OCI-LY1 (cell line): ENCODE measurements at regions not wholly inside any gene's neighbourhood (a gene's known extent, or its start where the extent isn't known, plus 50 kb on each side); places are given as distances from the start of the nearest gene placed in this dataset.

Experiments used
- H2AFZ ChIP-seq: fragments of 200-600 bp; sonication (generic), shearing (Covaris generic); 2 replicates; pipeline ENCODE4 v1.6.0; 2014; ENCODE audit warnings: antibody characterized with exemption, mild to moderate bottlenecking, low read length
- H3F3A ChIP-seq: fragments of 200-600 bp; sonication (generic), shearing (Covaris generic); 2 replicates; pipeline ENCODE4 v1.6.0; 2014; ENCODE audit warnings: mild to moderate bottlenecking, antibody characterized with exemption, low read length, moderate library complexity; ENCODE audit not compliant: insufficient read depth
- H3K27ac ChIP-seq: fragments of 200-600 bp; sonication (generic); 2 replicates; pipeline ENCODE4 v1.5.1; 2014; ENCODE audit warnings: low read length, mixed run types, mild to moderate bottlenecking, low read depth; ENCODE audit not compliant: poor library complexity, severe bottlenecking
- H3K27me3 ChIP-seq: fragments of 200-600 bp; sonication (generic); 2 replicates; pipeline ENCODE4 v1.6.0; 2014; ENCODE audit warnings: antibody characterized with exemption, mild to moderate bottlenecking, low read length, moderate library complexity; ENCODE audit not compliant: insufficient read depth
- H3K36me3 ChIP-seq: fragments of 200-600 bp; sonication (generic); 2 replicates; pipeline ENCODE4 v1.6.1; 2014; ENCODE audit warnings: mild to moderate bottlenecking, antibody characterized with exemption, low read length, moderate library complexity, mixed read lengths; ENCODE audit not compliant: insufficient read depth
- H3K4me1 ChIP-seq: fragments of 200-600 bp; sonication (generic); 2 replicates; pipeline ENCODE4 v1.5.1; 2014; ENCODE audit warnings: mild to moderate bottlenecking, low read length, moderate library complexity; ENCODE audit not compliant: insufficient read depth, severe bottlenecking
- H3K4me2 ChIP-seq: fragments of 200-600 bp; sonication (generic), shearing (Covaris generic); 2 replicates; pipeline ENCODE4 v1.6.1; 2014; ENCODE audit warnings: low read length
- H3K4me3 ChIP-seq: fragments of 200-600 bp; sonication (generic); 2 replicates; pipeline ENCODE4 v1.5.1; 2014; ENCODE audit warnings: low read length, low read depth, mild to moderate bottlenecking, mixed read lengths; ENCODE audit not compliant: poor library complexity, severe bottlenecking
- H3K79me2 ChIP-seq: fragments of 200-600 bp; shearing (Covaris generic); 2 replicates; pipeline ENCODE4 v1.6.1; 2016; ENCODE audit warnings: mixed run types, low read length, mixed read lengths; ENCODE audit not compliant: insufficient read depth
- H3K9ac ChIP-seq: fragments of 200-600 bp; sonication (generic), shearing (Covaris generic); 2 replicates; pipeline ENCODE4 v1.6.1; 2014; ENCODE audit warnings: mild to moderate bottlenecking, low read length, mixed read lengths
- H3K9me2 ChIP-seq: fragments of 200-600 bp; sonication (generic), shearing (Covaris generic); 2 replicates; pipeline ENCODE4 v1.6.1; 2014; ENCODE audit warnings: low read depth, mild to moderate bottlenecking, low read length, mixed read lengths
- H3K9me3 ChIP-seq: fragments of 200-600 bp; shearing (Covaris generic); 2 replicates; pipeline ENCODE4 v1.6.1; 2014; ENCODE audit warnings: low read length, mixed read lengths
- H4K20me1 ChIP-seq: fragments of 200-600 bp; sonication (generic), shearing (Covaris generic); 2 replicates; pipeline ENCODE4 v1.6.0; 2016; ENCODE audit warnings: mild to moderate bottlenecking, low read length; ENCODE audit not compliant: insufficient read depth
- EZH2 ChIP-seq: fragments of 200-600 bp; sonication (generic), shearing (Covaris generic); IDR thresholded peaks from 2 replicates; pipeline ENCODE4 v1.8.0; 2017; ENCODE audit warnings: borderline replicate concordance, mixed run types, mild to moderate bottlenecking, antibody characterized with exemption, low read length, moderate library complexity, mixed read lengths
- TF ChIP-seq, protein P1 (sequence below): fragments of 200-600 bp; sonication (generic), shearing (Covaris generic); IDR thresholded peaks from 2 replicates; pipeline ENCODE4 v1.5.1; 2017; ENCODE audit warnings: mild to moderate bottlenecking, antibody characterized with exemption, low read length, moderate library complexity, mixed read lengths

- no peak overlapping the region for H3K27ac ChIP-seq
- no peaks in the 10 kb centered on the region for H3K36me3 ChIP-seq
- H3K9me3 ChIP-seq = no peaks in the 10 kb centered on the region
- no peak overlapping the region for H3K4me2 ChIP-seq
- no peaks in the 10 kb centered on the region for H3K9me2 ChIP-seq
- H2AFZ ChIP-seq = no peak overlapping the region
- no peak for TF ChIP-seq EZH2
- TF ChIP-seq, protein P1, sequence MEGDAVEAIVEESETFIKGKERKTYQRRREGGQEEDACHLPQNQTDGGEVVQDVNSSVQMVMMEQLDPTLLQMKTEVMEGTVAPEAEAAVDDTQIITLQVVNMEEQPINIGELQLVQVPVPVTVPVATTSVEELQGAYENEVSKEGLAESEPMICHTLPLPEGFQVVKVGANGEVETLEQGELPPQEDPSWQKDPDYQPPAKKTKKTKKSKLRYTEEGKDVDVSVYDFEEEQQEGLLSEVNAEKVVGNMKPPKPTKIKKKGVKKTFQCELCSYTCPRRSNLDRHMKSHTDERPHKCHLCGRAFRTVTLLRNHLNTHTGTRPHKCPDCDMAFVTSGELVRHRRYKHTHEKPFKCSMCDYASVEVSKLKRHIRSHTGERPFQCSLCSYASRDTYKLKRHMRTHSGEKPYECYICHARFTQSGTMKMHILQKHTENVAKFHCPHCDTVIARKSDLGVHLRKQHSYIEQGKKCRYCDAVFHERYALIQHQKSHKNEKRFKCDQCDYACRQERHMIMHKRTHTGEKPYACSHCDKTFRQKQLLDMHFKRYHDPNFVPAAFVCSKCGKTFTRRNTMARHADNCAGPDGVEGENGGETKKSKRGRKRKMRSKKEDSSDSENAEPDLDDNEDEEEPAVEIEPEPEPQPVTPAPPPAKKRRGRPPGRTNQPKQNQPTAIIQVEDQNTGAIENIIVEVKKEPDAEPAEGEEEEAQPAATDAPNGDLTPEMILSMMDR = no peak
- no peaks in the 10 kb centered on the region for H3K4me1 ChIP-seq
- H3K4me3 ChIP-seq = no peak overlapping the region
- no peaks in the 10 kb centered on the region for H4K20me1 ChIP-seq
- H3K79me2 ChIP-seq = no peaks in the 10 kb centered on the region
- no peak overlapping the region for H3K9ac ChIP-seq
- no peaks in the 10 kb centered on the region for H3K27me3 ChIP-seq
- H3F3A ChIP-seq = no peaks in the 10 kb centered on the region
These were observed 446.4 kb upstream of the KCND2 start for GRCh38 chr7:119826547-119826946.

GRCh38 chr7:119838444-119838843 is 434.5 kb upstream of the KCND2 start:
- Histone ChIP-seq H3K4me1 (no peaks in the 10 kb centered on the region), H2AFZ (no peak overlapping the region), H3K9ac (no peak overlapping the region), H4K20me1 (no peaks in the 10 kb centered on the region), H3K27me3 (no peaks in the 10 kb centered on the region), H3F3A (no peaks in the 10 kb centered on the region), H3K4me3 (no peak overlapping the region), H3K9me2 (no peaks in the 10 kb centered on the region), H3K9me3 (no peaks in the 10 kb centered on the region), H3K36me3 (no peaks in the 10 kb centered on the region), H3K27ac (no peak overlapping the region), H3K79me2 (no peaks in the 10 kb centered on the region), H3K4me2 (no peak overlapping the region)
- TF ChIP-seq EZH2 = no peak
- TF ChIP-seq, protein P1 = no peak

DNA sequence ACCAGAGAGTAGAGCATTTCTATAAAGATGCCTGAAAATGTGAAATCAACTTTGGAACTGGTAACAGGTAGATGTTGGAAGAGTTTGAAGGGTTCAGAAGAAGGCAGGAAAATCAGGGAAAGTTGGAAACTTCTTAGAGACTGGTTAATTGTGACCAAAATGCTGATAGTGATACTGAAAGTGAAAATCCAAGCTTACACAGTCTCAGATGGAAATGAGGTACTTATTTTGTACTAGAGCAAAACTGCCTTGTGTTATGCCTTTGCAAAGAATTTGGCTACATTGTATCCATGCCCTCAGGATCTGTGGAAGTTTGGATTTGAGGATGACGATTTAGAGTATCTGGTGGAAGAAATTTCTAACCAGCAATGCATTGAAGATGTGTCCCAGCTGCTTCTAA is 430.6 kb upstream of the KCND2 start:
- Histone ChIP-seq H2AFZ (no peak overlapping the region), H3K79me2 (no peaks in the 10 kb centered on the region), H3K9me2 (no peaks in the 10 kb centered on the region), H3K9me3 (no peaks in the 10 kb centered on the region), H4K20me1 (peaks cover 4% of the 10 kb centered on the region; the same call in 1 of the 2 replicates), H3K27ac (no peak overlapping the region), H3K4me2 (no peak overlapping the region), H3K4me3 (no peak overlapping the region), H3K36me3 (no peaks in the 10 kb centered on the region), H3K27me3 (no peaks in the 10 kb centered on the region), H3K9ac (no peak overlapping the region), H3K4me1 (no peaks in the 10 kb centered on the region), H3F3A (no peaks in the 10 kb centered on the region)
- TF ChIP-seq, protein P1 = no peak
- TF ChIP-seq EZH2 = no peak
